Glutamatergic neuron (in vitro differentiated cells): ENCODE measurements at regions not wholly inside any gene's neighbourhood (a gene's known extent, or its start where the extent isn't known, plus 50 kb on each side); places are given as distances from the start of the nearest gene placed in this dataset.
"Not testable (repeated sequence)": the region's sequence is repeated elsewhere in the genome, so short reads cannot be mapped to it uniquely, and the experiment has no call there.

Experiments
- DNase-seq: peaks from one replicate; pipeline ENCODE4 v3.0.0; 2022
- H3K27ac Mint-ChIP-seq: one replicate; pipeline ENCODE4 v1.8.0; 2020; ENCODE audit warnings: mild to moderate bottlenecking, mixed read lengths, inconsistent platforms; ENCODE audit not compliant: unreplicated experiment
- H3K27me3 Mint-ChIP-seq: one replicate; pipeline ENCODE4 v1.8.0; 2020; ENCODE audit warnings: mild to moderate bottlenecking, moderate library complexity, mixed read lengths, inconsistent platforms; ENCODE audit not compliant: unreplicated experiment
- H3K36me3 Mint-ChIP-seq: one replicate; pipeline ENCODE4 v1.8.0; 2020; ENCODE audit warnings: mild to moderate bottlenecking, mixed read lengths, inconsistent platforms; ENCODE audit not compliant: unreplicated experiment
- H3K4me1 Mint-ChIP-seq: one replicate; pipeline ENCODE4 v1.8.0; 2020; ENCODE audit warnings: mild to moderate bottlenecking, low read depth, mixed read lengths, inconsistent platforms; ENCODE audit not compliant: unreplicated experiment
- H3K4me3 Mint-ChIP-seq: one replicate; pipeline ENCODE4 v1.8.0; 2020; ENCODE audit warnings: mild to moderate bottlenecking, mixed read lengths, inconsistent platforms; ENCODE audit not compliant: unreplicated experiment
- H3K9me3 Mint-ChIP-seq: one replicate; pipeline ENCODE4 v1.8.0; 2020; ENCODE audit warnings: mild to moderate bottlenecking, moderate library complexity, mixed read lengths, inconsistent platforms; ENCODE audit not compliant: unreplicated experiment
- TF ChIP-seq, protein P1 (sequence below): fragments of 200-600 bp; sonication (generic); IDR thresholded peaks from one replicate; pipeline ENCODE4 v1.5.0; 2021; ENCODE audit not compliant: partially characterized antibody, unreplicated experiment

- TF ChIP-seq, protein P1, sequence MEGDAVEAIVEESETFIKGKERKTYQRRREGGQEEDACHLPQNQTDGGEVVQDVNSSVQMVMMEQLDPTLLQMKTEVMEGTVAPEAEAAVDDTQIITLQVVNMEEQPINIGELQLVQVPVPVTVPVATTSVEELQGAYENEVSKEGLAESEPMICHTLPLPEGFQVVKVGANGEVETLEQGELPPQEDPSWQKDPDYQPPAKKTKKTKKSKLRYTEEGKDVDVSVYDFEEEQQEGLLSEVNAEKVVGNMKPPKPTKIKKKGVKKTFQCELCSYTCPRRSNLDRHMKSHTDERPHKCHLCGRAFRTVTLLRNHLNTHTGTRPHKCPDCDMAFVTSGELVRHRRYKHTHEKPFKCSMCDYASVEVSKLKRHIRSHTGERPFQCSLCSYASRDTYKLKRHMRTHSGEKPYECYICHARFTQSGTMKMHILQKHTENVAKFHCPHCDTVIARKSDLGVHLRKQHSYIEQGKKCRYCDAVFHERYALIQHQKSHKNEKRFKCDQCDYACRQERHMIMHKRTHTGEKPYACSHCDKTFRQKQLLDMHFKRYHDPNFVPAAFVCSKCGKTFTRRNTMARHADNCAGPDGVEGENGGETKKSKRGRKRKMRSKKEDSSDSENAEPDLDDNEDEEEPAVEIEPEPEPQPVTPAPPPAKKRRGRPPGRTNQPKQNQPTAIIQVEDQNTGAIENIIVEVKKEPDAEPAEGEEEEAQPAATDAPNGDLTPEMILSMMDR, result no peak
- Mint-ChIP-seq H3K4me1 (no peaks in the 10 kb centered on the region), H3K36me3 (no peaks in the 10 kb centered on the region), H3K9me3 (no peaks in the 10 kb centered on the region), H3K4me3 (no peak overlapping the region), H3K27ac (no peak overlapping the region), H3K27me3 (no peaks in the 10 kb centered on the region)
- DNase-seq, result no peak
Measured at GRCh38 chr11:42947405-42947804, 364.4 kb upstream of the API5 start.

DNA sequence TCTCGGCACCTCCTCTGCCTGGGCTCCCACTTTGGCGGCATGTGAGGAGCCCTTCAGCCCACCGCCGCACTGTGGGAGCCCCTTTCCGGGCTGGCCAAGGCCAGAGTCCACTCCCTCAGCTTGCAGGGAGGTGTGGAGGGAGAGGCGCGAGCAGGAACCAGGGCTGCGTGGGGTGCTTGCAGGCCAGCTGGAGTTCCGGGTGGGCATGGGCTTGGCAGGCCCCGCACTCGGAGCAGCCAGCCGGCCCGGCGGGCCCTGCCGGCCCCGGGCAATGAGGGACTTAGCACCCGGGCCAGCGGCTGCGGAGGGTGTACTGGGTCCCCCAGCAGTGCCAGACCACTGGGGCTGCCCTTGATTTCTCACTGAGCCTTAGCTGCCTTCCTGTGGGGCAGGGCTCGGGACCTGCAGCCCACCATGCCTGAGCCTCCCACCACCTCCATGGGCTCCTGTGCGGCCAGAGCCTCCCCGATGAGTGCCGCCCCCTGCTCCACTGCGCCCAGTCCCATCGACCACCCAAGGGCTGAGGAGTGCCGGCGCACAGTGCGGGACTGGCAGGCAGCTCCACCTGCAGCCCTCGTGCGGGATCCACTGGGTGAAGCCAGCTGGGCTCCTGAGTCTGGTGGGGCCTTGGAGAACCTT lies 361.9 kb upstream of the API5 start:
- H3K9me3 Mint-ChIP-seq, H3K4me1 Mint-ChIP-seq, H3K27ac Mint-ChIP-seq, DNase-seq, H3K4me3 Mint-ChIP-seq, H3K27me3 Mint-ChIP-seq, H3K36me3 Mint-ChIP-seq: not testable (repeated sequence)

GRCh38 chr11:42951266-42951665 lies 360.5 kb upstream of the API5 start:
- no peak overlapping the region for H3K27ac Mint-ChIP-seq
- DNase-seq, result no peak
- TF ChIP-seq, protein P1, result no peak
- H3K9me3 Mint-ChIP-seq, result no peaks in the 10 kb centered on the region
- no peak overlapping the region for H3K4me3 Mint-ChIP-seq
- H3K4me1 Mint-ChIP-seq, result no peaks in the 10 kb centered on the region
- H3K27me3 Mint-ChIP-seq, result no peaks in the 10 kb centered on the region
- H3K36me3 Mint-ChIP-seq, result no peaks in the 10 kb centered on the region

DNA sequence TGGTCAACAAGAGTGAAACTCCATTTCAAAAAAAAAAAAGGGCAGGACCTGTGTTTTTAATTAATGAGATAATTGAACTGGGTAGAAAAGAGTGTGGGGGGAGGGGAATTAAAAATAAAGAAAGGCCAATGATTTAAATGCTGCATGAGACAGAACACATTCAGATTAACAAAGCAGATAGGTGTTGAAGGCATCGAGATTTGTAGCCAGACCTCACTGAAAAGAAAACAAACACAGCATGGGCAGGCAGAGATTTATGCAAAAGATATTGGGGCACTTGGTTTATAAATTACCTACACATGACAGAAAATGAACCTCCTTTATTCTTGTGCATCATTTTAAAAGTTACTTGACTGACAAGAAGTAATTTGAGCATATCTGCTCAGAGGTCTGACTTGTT lies 354.0 kb upstream of the API5 start:
- TF ChIP-seq, protein P1, result no peak
- H3K27me3 Mint-ChIP-seq, result no peaks in the 10 kb centered on the region
- H3K27ac Mint-ChIP-seq, result no peak overlapping the region
- no peak overlapping the region for H3K4me3 Mint-ChIP-seq
- H3K9me3 Mint-ChIP-seq, result no peaks in the 10 kb centered on the region
- DNase-seq, result no peak
- H3K36me3 Mint-ChIP-seq, result no peaks in the 10 kb centered on the region
- no peaks in the 10 kb centered on the region for H3K4me1 Mint-ChIP-seq

DNA sequence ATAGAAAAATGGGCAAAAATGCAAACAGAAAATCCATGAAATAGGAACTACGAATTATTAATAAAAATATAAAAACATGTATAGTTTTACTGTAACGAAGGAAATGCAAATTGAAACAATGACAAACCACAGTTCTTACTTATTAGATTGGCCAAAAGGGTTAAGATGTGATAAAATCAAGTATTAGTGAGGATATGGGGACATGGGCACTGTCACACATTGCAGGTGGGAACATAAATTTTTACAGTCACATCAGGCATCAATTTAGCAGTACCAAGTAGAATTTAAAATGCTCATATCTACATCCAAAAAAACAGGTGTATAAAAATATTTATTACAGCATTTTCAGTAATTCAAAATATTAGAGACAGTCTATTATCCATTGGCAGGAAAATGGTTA lies 353.2 kb upstream of the API5 start:
- H3K36me3 Mint-ChIP-seq, result no peaks in the 10 kb centered on the region
- no peaks in the 10 kb centered on the region for H3K9me3 Mint-ChIP-seq
- TF ChIP-seq, protein P1, result no peak
- no peak overlapping the region for H3K4me3 Mint-ChIP-seq
- H3K4me1 Mint-ChIP-seq, result no peaks in the 10 kb centered on the region
- H3K27ac Mint-ChIP-seq, result no peak overlapping the region
- DNase-seq, result no peak
- no peaks in the 10 kb centered on the region for H3K27me3 Mint-ChIP-seq
